Endothelial cell of umbilical vein (primary cell): ENCODE measurements at regions not wholly inside any gene's neighbourhood (a gene's known extent, or its start where the extent isn't known, plus 50 kb on each side); places are given as distances from the start of the nearest gene placed in this dataset.

ENCODE experiments used
- FOS ChIP-seq: IDR thresholded peaks from 2 replicates; pipeline ENCODE4 v1.6.1; 2011; ENCODE audit warnings: mild to moderate bottlenecking, low read length, moderate library complexity, borderline replicate concordance; ENCODE audit not compliant: insufficient read depth
- JUN ChIP-seq: IDR thresholded peaks from 2 replicates; pipeline ENCODE4 v1.6.1; 2011; ENCODE audit warnings: borderline replicate concordance, low read depth; ENCODE audit not compliant: insufficient read length, insufficient read depth
- MAX ChIP-seq: IDR thresholded peaks from 2 replicates; pipeline ENCODE4 v1.6.1; 2011; ENCODE audit not compliant: insufficient read depth, insufficient read length

- TF ChIP-seq FOS (no peak), MAX (no peak), JUN (no peak)
Observed at GRCh38 chr6:128711149-128711548, 171.8 kb upstream of the LAMA2 start.
